ENCODE measurements at regions not wholly inside any gene's neighbourhood (a gene's known extent, or its start where the extent isn't known, plus 50 kb on each side); places are given as distances from the start of the nearest gene placed in this dataset.

- in situ Hi-C loops (cut with HindIII; ENCODE audit: extremely low pct_ligation_motif_present, low pct_unique_long_range_greater_than_20kb) = loop anchor here (10.0 kb wide), 1 partner anchor 1412 kb away; no protein-coding TSS in a partner anchor
- WGBS (ENCODE audit: low lambda C conversion rate) = 39% methylated on average over 9 of the region's 12 CpGs
These were observed 249.6 kb downstream of the DCDC2C start for GRCh38 chr2:3952866-3953516.

GRCh38 chr2:3954261-3954660 lies 250.9 kb downstream of the DCDC2C start:
- Histone ChIP-seq H3K4me3 (replicated peaks in 1 of 3; ENCODE audit: insufficient read depth in 1 of 3, low read depth in 2 of 3, low read length in 3 of 3) (no peak overlapping the region), H3K79me2 (ENCODE audit: insufficient read depth, low read length) (no peaks in the 10 kb centered on the region), H2AFZ (ENCODE audit: low read length) (no peak overlapping the region), H3K9ac (ENCODE audit: insufficient read depth, low read depth, low read length) (no peak overlapping the region), H3K27me3 (ENCODE audit: control insufficient read depth in 1 of 2, insufficient read depth in 2 of 2, low read length in 2 of 2) (peaks cover 0 to 29% of the 10 kb centered on the region in 2 experiments; a peak in 3 of 5 replicates), H3K9me3 (ENCODE audit: low read length) (no peaks in the 10 kb centered on the region), H3K27ac (ENCODE audit: extremely low read length, insufficient read depth, low read length) (no peak overlapping the region), H3K4me1 (ENCODE audit: insufficient read depth, low read length) (no peaks in the 10 kb centered on the region), H3K4me2 (ENCODE audit: low read depth, low read length) (no peak overlapping the region), H4K20me1 (ENCODE audit: insufficient read depth, low read length) (no peaks in the 10 kb centered on the region; the same call in 1 of the 2 replicates), H3K36me3 (replicated peaks in 1 of 2; ENCODE audit: control insufficient read depth in 1 of 2, insufficient read depth in 2 of 2, low read length in 2 of 2) (no peaks in the 10 kb centered on the region)
- no peak for FAIRE-seq
- ATAC-seq = no peak
- intact Hi-C loops (cut with micrococcal nuclease; ENCODE audit: unreplicated experiment) = no loop called here
- WGBS (ENCODE audit: low lambda C conversion rate) = 1% methylated on average over 5 of the region's 5 CpGs
- POLR2A ChIA-PET = no interaction called here
- CTCF ChIA-PET (ENCODE audit: low intra/inter-chr PET ratio, low total read pairs) = no interaction called here
- no TSS peak for BruUV-seq (replicated peaks)
- DNase-seq (ENCODE audit: low spot score) = no peak
- no peak for TF ChIP-seq ZNF792 (CRISPR knock-in tag; IDR thresholded peaks at IDR 0.05)
- TF ChIP-seq, protein P1, sequence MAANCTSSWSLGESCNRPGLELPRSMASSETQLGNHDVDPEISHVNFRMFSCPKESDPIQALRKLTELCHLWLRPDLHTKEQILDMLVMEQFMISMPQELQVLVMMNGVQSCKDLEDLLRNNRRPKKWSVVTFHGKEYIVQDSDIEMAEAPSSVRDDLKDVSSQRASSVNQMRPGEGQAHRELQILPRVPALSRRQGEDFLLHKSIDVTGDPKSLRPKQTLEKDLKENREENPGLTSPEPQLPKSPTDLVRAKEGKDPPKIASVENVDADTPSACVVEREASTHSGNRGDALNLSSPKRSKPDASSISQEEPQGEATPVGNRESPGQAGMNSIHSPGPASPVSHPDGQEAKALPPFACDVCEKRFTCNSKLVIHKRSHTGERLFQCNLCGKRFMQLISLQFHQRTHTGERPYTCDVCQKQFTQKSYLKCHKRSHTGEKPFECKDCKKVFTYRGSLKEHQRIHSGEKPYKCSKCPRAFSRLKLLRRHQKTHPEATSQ (CRISPR knock-in tag; IDR thresholded peaks at IDR 0.05; ENCODE audit: borderline replicate concordance) = no peak
- no peak for TF ChIP-seq HIVEP1 (CRISPR knock-in tag; IDR thresholded peaks at IDR 0.05)
- in situ Hi-C loops (cut with HindIII; ENCODE audit: extremely low pct_ligation_motif_present, low pct_unique_long_range_greater_than_20kb) = loop anchor here (10.0 kb wide), 1 partner anchor 1411 kb away; no protein-coding TSS in a partner anchor

More at GRCh38 chr2:3952866-3953516, 249.6 kb downstream of the DCDC2C start:
- no peaks in the 10 kb centered on the region for H3K79me2 ChIP-seq (ENCODE audit: insufficient read depth, low read length)
- no peak for DNase-seq (ENCODE audit: low spot score)
- FAIRE-seq = no peak
- no peak; the same call in 2 of the 3 replicates for ATAC-seq
- H3K4me2 ChIP-seq (ENCODE audit: low read depth, low read length) = no peak overlapping the region
- intact Hi-C loops (cut with micrococcal nuclease; ENCODE audit: unreplicated experiment) = no loop called here
- H3K4me3 ChIP-seq (replicated peaks in 1 of 3; ENCODE audit: insufficient read depth in 1 of 3, low read depth in 2 of 3, low read length in 3 of 3) = no peak overlapping the region
- BruUV-seq (replicated peaks) = no TSS peak
- ChIA-PET CTCF (ENCODE audit: low intra/inter-chr PET ratio, low total read pairs) (no interaction called here), POLR2A (no interaction called here)
- H2AFZ ChIP-seq (ENCODE audit: low read length) = no peak overlapping the region
- no peak overlapping the region for H3K9ac ChIP-seq (ENCODE audit: insufficient read depth, low read depth, low read length)
- no peaks in the 10 kb centered on the region for H3K9me3 ChIP-seq (ENCODE audit: low read length)
- no peaks in the 10 kb centered on the region for H3K36me3 ChIP-seq (replicated peaks in 1 of 2; ENCODE audit: control insufficient read depth in 1 of 2, insufficient read depth in 2 of 2, low read length in 2 of 2)
- no peak overlapping the region for H3K27ac ChIP-seq (ENCODE audit: extremely low read length, insufficient read depth, low read length)
- no peaks in the 10 kb centered on the region; the same call in 1 of the 2 replicates for H4K20me1 ChIP-seq (ENCODE audit: insufficient read depth, low read length)
- no peak for TF ChIP-seq HNRNPK (IDR thresholded peaks at IDR 0.05; ENCODE audit: low read depth, low read length, poor library complexity, severe bottlenecking)
- TF ChIP-seq, protein P2, sequence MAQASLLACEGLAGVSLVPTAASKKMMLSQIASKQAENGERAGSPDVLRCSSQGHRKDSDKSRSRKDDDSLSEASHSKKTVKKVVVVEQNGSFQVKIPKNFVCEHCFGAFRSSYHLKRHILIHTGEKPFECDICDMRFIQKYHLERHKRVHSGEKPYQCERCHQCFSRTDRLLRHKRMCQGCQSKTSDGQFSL (CRISPR knock-in tag; IDR thresholded peaks at IDR 0.05) = no peak
- TF ChIP-seq ELF3 (CRISPR knock-in tag; IDR thresholded peaks at IDR 0.05) = no peak
- no peak for TF ChIP-seq FOXK1 (CRISPR knock-in tag; IDR thresholded peaks at IDR 0.05; ENCODE audit: borderline replicate concordance, low read depth)
- TF ChIP-seq KDM6A (CRISPR knock-in tag; IDR thresholded peaks at IDR 0.05; ENCODE audit: low read depth) = no peak
- no peak for TF ChIP-seq HNRNPUL1 (IDR thresholded peaks at IDR 0.05; ENCODE audit: low read depth, low read length)
- peaks cover 0 to 33% of the 10 kb centered on the region in 2 experiments; a peak in 3 of 5 replicates for H3K27me3 ChIP-seq (ENCODE audit: control insufficient read depth in 1 of 2, insufficient read depth in 2 of 2, low read length in 2 of 2)
- no peaks in the 10 kb centered on the region for H3K4me1 ChIP-seq (ENCODE audit: insufficient read depth, low read length)
